ENCODE measurements at regions not wholly inside any gene's neighbourhood (a gene's known extent, or its start where the extent isn't known, plus 50 kb on each side); places are given as distances from the start of the nearest gene placed in this dataset.

- no peak for TF ChIP-seq CTCF (optimal IDR thresholded peaks at IDR 0.05 in 1 of 3, IDR thresholded peaks at IDR 0.05 in 1 of 3, conservative IDR thresholded peaks at IDR 0.05 in 1 of 3; ENCODE audit: extremely low read depth in 1 of 3, insufficient read depth in 2 of 3, low read length in 3 of 3)
- no peak for TF ChIP-seq EZH2 (IDR thresholded peaks at IDR 0.05; ENCODE audit: low read length)
Measured at GRCh38 chr5:72557167-72558045, 50.2 kb upstream of the ZNF366 start.
